ENCODE measurements at regions not wholly inside any gene's neighbourhood (a gene's known extent, or its start where the extent isn't known, plus 50 kb on each side); places are given as distances from the start of the nearest gene placed in this dataset.
A peak's percentile ranks its signal among the peaks of the same experiment; 100 is the strongest.

GRCh38 chr2:120513776-120514357 is 167.9 kb downstream of the INHBB start:
- H3K4me2 ChIP-seq (ENCODE audit: low read depth, low read length), result no peak overlapping the region
- POLR2A ChIA-PET, result interaction anchor here (1.0 to 2.8 kb wide), 3 partner anchors 36 to 48 kb away, joined by 3 to 16 read pairs (median 3); no protein-coding TSS in a partner anchor
- no TSS peak for BruUV-seq (replicated peaks)
- H3K4me3 ChIP-seq (replicated peaks in 1 of 3; ENCODE audit: insufficient read depth in 1 of 3, low read depth in 2 of 3, low read length in 3 of 3), result no peak overlapping the region
- peaks cover 10 to 27% of the 10 kb centered on the region in 2 experiments; a peak in 4 of 5 replicates for H3K27me3 ChIP-seq (ENCODE audit: control insufficient read depth in 1 of 2, insufficient read depth in 2 of 2, low read length in 2 of 2)
- no peak for FAIRE-seq
- CTCF ChIA-PET (ENCODE audit: low intra/inter-chr PET ratio, low total read pairs), result no interaction called here
- intact Hi-C loops (cut with micrococcal nuclease; ENCODE audit: unreplicated experiment) (no loop called here), in situ Hi-C loops (cut with HindIII; ENCODE audit: extremely low pct_ligation_motif_present, low pct_unique_long_range_greater_than_20kb) (loop anchor here (10.0 kb wide), 1 partner anchor 169 kb away; the partner anchor contains the start of gene INHBB)
- H3K79me2 ChIP-seq (ENCODE audit: insufficient read depth, low read length), result no peaks in the 10 kb centered on the region
- DNase-seq (ENCODE audit: low spot score), result no peak
- WGBS (ENCODE audit: low lambda C conversion rate), result 65% methylated on average over 10 of the region's 10 CpGs
- peaks cover 48% of the 10 kb centered on the region for H3K4me1 ChIP-seq (ENCODE audit: insufficient read depth, low read length)
- no peak overlapping the region for H2AFZ ChIP-seq (ENCODE audit: low read length)
- no peaks in the 10 kb centered on the region for H3K9me3 ChIP-seq (ENCODE audit: low read length)
- H3K27ac ChIP-seq (ENCODE audit: extremely low read length, insufficient read depth, low read length), result no peak overlapping the region
- no peak overlapping the region for H3K9ac ChIP-seq (ENCODE audit: insufficient read depth, low read depth, low read length)
- no peak for ATAC-seq
- H4K20me1 ChIP-seq (ENCODE audit: insufficient read depth, low read length), result no peaks in the 10 kb centered on the region
- no peaks in the 10 kb centered on the region for H3K36me3 ChIP-seq (replicated peaks in 1 of 2; ENCODE audit: control insufficient read depth in 1 of 2, insufficient read depth in 2 of 2, low read length in 2 of 2)
- TF ChIP-seq E2F5 (CRISPR knock-in tag; conservative IDR thresholded peaks at IDR 0.05), result no peak
- TF ChIP-seq ZKSCAN1 (IDR thresholded peaks at IDR 0.05; ENCODE audit: low read length), result 0 out of 2 replicates have a peak, but pooled peaks have one; percentile 24
- TF ChIP-seq, protein P1, sequence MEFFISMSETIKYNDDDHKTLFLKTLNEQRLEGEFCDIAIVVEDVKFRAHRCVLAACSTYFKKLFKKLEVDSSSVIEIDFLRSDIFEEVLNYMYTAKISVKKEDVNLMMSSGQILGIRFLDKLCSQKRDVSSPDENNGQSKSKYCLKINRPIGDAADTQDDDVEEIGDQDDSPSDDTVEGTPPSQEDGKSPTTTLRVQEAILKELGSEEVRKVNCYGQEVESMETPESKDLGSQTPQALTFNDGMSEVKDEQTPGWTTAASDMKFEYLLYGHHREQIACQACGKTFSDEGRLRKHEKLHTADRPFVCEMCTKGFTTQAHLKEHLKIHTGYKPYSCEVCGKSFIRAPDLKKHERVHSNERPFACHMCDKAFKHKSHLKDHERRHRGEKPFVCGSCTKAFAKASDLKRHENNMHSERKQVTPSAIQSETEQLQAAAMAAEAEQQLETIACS (CRISPR knock-in tag; IDR thresholded peaks at IDR 0.05), result no peak
- TF ChIP-seq TRAFD1 (CRISPR knock-in tag; IDR thresholded peaks at IDR 0.05; ENCODE audit: borderline replicate concordance), result no peak
- TF ChIP-seq SRSF9 (IDR thresholded peaks at IDR 0.05; ENCODE audit: borderline replicate concordance, insufficient read depth, low read depth, low read length, poor library complexity, severe bottlenecking), result no peak
- no peak for TF ChIP-seq ZNF816 (CRISPR knock-in tag; IDR thresholded peaks at IDR 0.05; ENCODE audit: borderline replicate concordance)
- TF ChIP-seq ZFP36 (IDR thresholded peaks at IDR 0.05; ENCODE audit: borderline replicate concordance, low read depth, low read length, partially characterized antibody), result peak; percentile 85
- TF ChIP-seq, protein P2, sequence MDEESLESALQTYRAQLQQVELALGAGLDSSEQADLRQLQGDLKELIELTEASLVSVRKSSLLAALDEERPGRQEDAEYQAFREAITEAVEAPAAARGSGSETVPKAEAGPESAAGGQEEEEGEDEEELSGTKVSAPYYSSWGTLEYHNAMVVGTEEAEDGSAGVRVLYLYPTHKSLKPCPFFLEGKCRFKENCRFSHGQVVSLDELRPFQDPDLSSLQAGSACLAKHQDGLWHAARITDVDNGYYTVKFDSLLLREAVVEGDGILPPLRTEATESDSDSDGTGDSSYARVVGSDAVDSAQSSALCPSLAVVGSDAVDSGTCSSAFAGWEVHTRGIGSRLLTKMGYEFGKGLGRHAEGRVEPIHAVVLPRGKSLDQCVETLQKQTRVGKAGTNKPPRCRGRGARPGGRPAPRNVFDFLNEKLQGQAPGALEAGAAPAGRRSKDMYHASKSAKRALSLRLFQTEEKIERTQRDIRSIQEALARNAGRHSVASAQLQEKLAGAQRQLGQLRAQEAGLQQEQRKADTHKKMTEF (CRISPR knock-in tag; IDR thresholded peaks at IDR 0.05), result no peak
- no peak for TF ChIP-seq SALL2 (CRISPR knock-in tag; IDR thresholded peaks at IDR 0.05)
- TF ChIP-seq MIER2 (CRISPR knock-in tag; IDR thresholded peaks at IDR 0.05), result no peak
- TF ChIP-seq, protein P3, sequence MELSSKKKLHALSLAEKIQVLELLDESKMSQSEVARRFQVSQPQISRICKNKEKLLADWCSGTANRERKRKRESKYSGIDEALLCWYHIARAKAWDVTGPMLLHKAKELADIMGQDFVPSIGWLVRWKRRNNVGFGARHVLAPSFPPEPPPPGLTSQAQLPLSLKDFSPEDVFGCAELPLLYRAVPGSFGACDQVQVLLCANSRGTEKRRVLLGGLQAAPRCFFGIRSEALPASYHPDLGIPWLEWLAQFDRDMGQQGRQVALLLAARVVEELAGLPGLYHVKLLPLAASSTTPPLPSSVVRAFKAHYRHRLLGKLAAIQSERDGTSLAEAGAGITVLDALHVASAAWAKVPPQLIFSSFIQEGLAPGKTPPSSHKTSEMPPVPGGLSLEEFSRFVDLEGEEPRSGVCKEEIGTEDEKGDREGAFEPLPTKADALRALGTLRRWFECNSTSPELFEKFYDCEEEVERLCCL (CRISPR knock-in tag; IDR thresholded peaks at IDR 0.05; ENCODE audit: borderline replicate concordance), result no peak
- no peak for TF ChIP-seq CAMTA2 (CRISPR knock-in tag; IDR thresholded peaks at IDR 0.05; ENCODE audit: borderline replicate concordance)
